ENCODE measurements at regions not wholly inside any gene's neighbourhood (a gene's known extent, or its start where the extent isn't known, plus 50 kb on each side); places are given as distances from the start of the nearest gene placed in this dataset.

DNA sequence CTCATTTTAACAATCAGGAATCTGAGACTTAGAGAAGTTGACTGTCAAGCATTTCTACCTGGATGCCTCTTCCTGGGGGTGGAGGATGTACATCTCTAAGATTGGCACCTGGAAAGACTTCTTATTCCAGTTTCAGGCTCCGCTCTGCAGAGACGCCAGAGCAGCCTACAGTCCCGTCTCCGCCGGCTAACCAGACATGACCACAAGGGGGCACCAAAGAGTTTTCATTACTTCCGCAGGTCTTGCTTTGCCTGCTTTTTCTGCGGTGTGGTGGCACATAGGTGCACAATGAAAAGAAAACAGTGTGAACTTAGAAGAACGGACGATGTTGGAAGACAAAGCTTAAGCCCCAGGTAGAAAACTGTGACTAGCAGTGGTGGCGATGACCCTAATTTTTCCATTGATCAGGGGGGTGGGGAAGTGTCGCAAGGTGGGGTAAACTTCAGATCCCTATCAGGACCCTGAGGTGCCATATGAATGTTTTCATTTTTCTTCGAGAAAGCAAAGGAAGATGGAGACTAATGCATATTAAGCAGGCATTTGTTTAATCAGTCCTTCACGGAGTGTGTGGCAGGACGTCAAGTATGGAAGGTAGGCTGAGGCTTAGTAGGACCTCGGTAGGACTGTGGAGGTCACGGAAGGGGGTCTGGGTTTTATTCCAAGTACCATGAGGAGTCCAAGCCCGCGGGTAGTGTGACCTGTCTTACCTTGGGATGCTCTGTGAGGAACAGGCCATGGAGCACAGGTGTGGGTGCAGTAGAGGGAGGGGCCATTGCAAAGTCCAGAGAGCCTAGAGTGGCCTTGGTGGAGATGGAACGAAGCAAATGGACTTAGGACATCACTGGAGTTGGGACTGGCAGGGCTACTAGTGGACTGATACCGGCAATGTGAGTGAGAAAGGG is 60.1 kb upstream of the SORCS3 start:
- peaks cover 26% of the 10 kb centered on the region for H3K27me3 Mint-ChIP-seq

DNA sequence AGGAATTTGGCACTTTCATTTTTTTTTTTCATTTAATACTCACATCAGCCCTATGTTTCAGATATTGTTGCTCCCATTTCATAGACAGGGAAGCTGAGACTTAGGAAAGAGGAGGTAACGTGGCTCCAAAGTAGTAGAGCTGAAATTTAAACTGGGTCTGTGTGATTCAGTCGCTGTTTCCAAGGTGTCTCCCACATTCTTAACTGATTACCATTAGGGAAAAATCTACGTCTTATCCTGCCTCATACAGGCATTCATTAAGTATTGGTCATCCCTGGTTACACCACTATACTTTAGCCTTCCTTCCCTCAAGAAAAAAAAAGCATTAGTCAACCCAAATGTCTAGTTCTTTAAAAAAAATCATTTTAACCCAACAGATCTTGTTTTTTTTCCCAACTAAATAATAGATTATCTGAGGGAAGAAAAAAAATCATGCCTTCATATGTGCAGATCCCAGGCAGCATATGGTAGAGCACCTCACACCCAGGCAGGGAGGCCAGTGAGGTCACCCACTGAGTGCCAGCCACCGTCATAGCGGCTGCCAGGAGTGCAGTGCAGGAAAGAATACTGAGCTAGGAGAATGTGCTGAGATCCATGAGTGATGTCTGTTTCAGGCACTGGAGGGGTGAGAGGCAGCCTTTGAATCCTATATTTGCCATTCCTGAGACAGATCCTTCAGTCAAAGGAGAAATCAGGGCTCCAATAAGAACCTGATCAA is 59.0 kb upstream of the SORCS3 start:
- Mint-ChIP-seq H3K27ac (no peak overlapping the region), H3K27me3 (peaks cover 26% of the 10 kb centered on the region), H3K4me3 (no peak overlapping the region), H3K9me3 (no peaks in the 10 kb centered on the region), H3K4me1 (ENCODE audit: low read depth) (peaks cover 18% of the 10 kb centered on the region), H3K36me3 (ENCODE audit: low read depth) (no peaks in the 10 kb centered on the region)
- no peak for DNase-seq

More for the DNA sequence above, 60.1 kb upstream of the SORCS3 start:
- Mint-ChIP-seq H3K36me3 (ENCODE audit: low read depth) (no peaks in the 10 kb centered on the region), H3K4me1 (ENCODE audit: low read depth) (peaks cover 10% of the 10 kb centered on the region), H3K27ac (no peak overlapping the region), H3K9me3 (no peaks in the 10 kb centered on the region), H3K4me3 (no peak overlapping the region)
- DNase-seq, result peak; percentile 76

DNA sequence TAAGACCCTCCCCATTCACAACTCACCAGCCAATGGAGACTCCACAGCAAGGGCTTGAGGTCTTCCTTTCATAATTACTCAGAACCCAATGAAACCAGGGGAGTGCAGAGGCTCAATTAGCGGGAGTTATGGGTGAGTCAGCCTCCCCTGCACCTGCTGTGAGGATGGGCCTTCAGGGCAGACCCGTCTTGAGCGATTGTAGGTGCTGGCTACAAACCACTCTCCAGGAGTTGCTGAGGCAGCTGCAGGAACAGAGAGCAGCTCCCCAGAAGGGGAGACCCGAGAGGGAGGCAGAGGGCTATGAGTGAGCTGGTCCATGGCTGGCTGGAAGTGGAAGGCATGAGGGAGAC is 58.5 kb upstream of the SORCS3 start:
- DNase-seq, result no peak
- H3K27me3 Mint-ChIP-seq, result peaks cover 26% of the 10 kb centered on the region
- no peak overlapping the region for H3K27ac Mint-ChIP-seq
- H3K4me1 Mint-ChIP-seq (ENCODE audit: low read depth), result peaks cover 23% of the 10 kb centered on the region
- no peak overlapping the region for H3K4me3 Mint-ChIP-seq
- no peaks in the 10 kb centered on the region for H3K9me3 Mint-ChIP-seq
- no peaks in the 10 kb centered on the region for H3K36me3 Mint-ChIP-seq (ENCODE audit: low read depth)

DNA sequence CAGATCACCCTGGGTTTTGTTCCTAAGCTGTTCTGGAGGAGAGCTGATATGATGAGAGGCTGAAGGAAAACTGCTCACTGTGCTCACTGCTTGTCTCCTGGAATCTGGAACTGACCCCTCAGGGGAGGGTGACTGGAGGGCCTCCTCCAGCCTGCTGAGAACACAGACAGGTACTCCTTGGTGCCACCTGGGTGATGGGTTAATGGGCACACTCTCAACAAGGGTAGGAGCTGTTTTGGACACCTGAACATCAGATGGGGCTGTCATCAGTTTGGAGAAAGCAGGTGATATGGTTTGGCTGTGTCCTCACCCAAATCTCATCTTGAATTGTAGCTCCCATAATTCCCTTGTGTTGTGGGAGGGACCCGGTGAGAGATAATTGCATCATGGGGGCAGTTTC is 58.1 kb upstream of the SORCS3 start:
- peaks cover 26% of the 10 kb centered on the region for H3K27me3 Mint-ChIP-seq
- no peak overlapping the region for H3K27ac Mint-ChIP-seq
- no peak for DNase-seq
- peaks cover 25% of the 10 kb centered on the region for H3K4me1 Mint-ChIP-seq (ENCODE audit: low read depth)
- H3K36me3 Mint-ChIP-seq (ENCODE audit: low read depth), result no peaks in the 10 kb centered on the region
- H3K9me3 Mint-ChIP-seq, result no peaks in the 10 kb centered on the region
- H3K4me3 Mint-ChIP-seq, result no peak overlapping the region

DNA sequence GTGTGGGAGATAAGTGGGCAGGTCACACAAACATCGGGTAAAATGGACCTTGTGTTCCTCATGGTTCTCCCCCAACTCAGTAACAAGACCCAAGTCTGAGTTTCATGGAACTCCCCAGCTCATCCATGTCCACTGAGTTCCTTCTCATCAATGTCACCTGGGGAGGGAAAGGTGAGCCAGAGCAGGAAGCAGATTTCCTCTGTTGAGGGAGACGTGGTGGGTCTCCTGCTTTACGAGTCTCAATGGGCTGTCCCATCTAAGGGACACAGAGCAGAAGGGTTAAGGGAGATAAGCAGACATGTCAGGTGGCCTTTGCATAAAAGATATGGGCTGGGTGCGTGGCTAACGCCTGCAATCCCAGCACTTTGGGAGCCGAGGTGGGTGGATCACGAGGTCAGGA is 56.5 kb upstream of the SORCS3 start:
- peaks cover 25% of the 10 kb centered on the region for H3K4me1 Mint-ChIP-seq (ENCODE audit: low read depth)
- DNase-seq, result no peak
- peaks cover 19% of the 10 kb centered on the region for H3K27me3 Mint-ChIP-seq
- no peak overlapping the region for H3K27ac Mint-ChIP-seq
- H3K4me3 Mint-ChIP-seq, result no peak overlapping the region
- H3K36me3 Mint-ChIP-seq (ENCODE audit: low read depth), result no peaks in the 10 kb centered on the region
- H3K9me3 Mint-ChIP-seq, result no peaks in the 10 kb centered on the region

DNA sequence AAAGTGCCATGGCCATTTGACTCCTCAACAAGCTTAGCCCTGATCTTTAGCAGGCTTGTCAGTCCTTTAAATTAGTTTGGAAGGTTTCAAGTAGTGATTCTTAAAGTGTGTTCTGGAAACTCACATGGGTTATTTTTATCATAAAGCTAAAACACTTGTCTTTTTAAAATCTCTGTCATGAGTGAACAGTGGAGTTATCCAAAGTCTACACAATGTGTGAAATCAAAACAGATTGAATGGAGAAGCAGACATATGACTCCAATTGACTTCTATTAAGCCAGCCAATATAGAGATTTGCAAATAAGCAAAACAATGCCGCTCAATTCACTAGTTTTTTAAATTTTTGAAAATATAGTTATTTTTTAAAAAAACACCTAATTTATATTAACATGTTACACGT is 53.3 kb upstream of the SORCS3 start:
- H3K27me3 Mint-ChIP-seq, result peaks cover 2% of the 10 kb centered on the region
- no peak overlapping the region for H3K4me3 Mint-ChIP-seq
- H3K4me1 Mint-ChIP-seq (ENCODE audit: low read depth), result peaks cover 19% of the 10 kb centered on the region
- DNase-seq, result no peak
- no peaks in the 10 kb centered on the region for H3K36me3 Mint-ChIP-seq (ENCODE audit: low read depth)
- H3K27ac Mint-ChIP-seq, result no peak overlapping the region
- H3K9me3 Mint-ChIP-seq, result no peaks in the 10 kb centered on the region

DNA sequence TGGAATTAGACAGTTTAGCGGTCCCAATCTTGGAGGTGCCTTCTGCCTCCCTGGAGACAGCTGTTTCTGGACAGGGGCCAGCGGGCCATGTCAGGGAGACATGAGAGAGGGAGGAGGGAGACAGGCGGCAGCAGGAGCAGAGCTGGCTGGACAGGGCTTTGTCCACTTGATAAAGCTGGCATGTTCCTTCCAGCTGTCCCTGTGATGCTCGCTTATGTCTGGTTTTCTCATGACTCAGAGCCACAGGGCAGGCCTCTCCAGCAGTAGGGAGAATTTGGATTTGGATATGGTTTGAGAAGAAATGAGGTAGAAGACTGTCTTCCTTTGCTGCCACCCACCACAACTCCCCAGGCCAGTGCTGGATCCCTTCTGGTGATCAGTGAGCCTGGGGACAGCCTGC is 51.7 kb upstream of the SORCS3 start:
- H3K27me3 Mint-ChIP-seq, result peaks cover 8% of the 10 kb centered on the region
- H3K27ac Mint-ChIP-seq, result no peak overlapping the region
- DNase-seq, result no peak
- H3K4me1 Mint-ChIP-seq (ENCODE audit: low read depth), result peaks cover 19% of the 10 kb centered on the region
- H3K9me3 Mint-ChIP-seq, result no peaks in the 10 kb centered on the region
- H3K36me3 Mint-ChIP-seq (ENCODE audit: low read depth), result no peaks in the 10 kb centered on the region
- no peak overlapping the region for H3K4me3 Mint-ChIP-seq

DNA sequence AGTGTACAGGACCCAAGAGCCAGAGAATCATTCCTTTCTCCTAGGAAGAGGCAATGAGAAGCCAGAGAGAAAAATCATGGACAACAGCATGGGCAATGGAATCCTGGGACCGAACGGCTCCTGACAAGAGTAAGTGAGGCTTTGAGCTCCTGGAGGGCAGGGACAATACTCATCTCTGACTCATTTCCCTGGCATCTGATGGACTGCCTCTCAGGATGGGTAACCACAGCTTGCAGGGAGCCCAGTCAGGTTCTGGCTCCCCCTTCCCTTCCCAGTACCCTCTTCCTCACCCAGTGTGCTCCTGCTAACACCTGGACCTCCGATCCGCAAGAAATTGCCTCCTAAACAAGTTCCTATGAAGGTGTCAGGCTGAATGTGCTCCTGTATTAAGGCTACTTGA is 51.2 kb upstream of the SORCS3 start:
- Mint-ChIP-seq H3K27me3 (peaks cover 8% of the 10 kb centered on the region), H3K4me3 (no peak overlapping the region), H3K4me1 (ENCODE audit: low read depth) (peaks cover 19% of the 10 kb centered on the region), H3K27ac (no peak overlapping the region), H3K9me3 (no peaks in the 10 kb centered on the region), H3K36me3 (ENCODE audit: low read depth) (no peaks in the 10 kb centered on the region)
- no peak for DNase-seq

Measured in activated T-cell treated with anti-CD3 and anti-CD28 coated beads, Interleukin-2, amount 50 U/mL, for 24 hours (primary cell).